Hematopoietic multipotent progenitor cell treated with erythropoietin and hydrocortisone succinate and interleukin-3 and kit ligand, for 8 days (in vitro differentiated cells): ENCODE measurements at regions not wholly inside any gene's neighbourhood (a gene's known extent, or its start where the extent isn't known, plus 50 kb on each side); places are given as distances from the start of the nearest gene placed in this dataset.
A peak's percentile ranks its signal among the peaks of the same experiment; 100 is the strongest.
"Not testable (repeated sequence)": the region's sequence is repeated elsewhere in the genome, so short reads cannot be mapped to it uniquely, and the experiment has no call there.

Experiments
- DNase-seq: peaks from one replicate; pipeline ENCODE4 v3.0.0-alpha.2; 2015

GRCh38 chr10:33032654-33033151 lies 74.7 kb upstream of the ITGB1 start:
- no peak for DNase-seq

DNA sequence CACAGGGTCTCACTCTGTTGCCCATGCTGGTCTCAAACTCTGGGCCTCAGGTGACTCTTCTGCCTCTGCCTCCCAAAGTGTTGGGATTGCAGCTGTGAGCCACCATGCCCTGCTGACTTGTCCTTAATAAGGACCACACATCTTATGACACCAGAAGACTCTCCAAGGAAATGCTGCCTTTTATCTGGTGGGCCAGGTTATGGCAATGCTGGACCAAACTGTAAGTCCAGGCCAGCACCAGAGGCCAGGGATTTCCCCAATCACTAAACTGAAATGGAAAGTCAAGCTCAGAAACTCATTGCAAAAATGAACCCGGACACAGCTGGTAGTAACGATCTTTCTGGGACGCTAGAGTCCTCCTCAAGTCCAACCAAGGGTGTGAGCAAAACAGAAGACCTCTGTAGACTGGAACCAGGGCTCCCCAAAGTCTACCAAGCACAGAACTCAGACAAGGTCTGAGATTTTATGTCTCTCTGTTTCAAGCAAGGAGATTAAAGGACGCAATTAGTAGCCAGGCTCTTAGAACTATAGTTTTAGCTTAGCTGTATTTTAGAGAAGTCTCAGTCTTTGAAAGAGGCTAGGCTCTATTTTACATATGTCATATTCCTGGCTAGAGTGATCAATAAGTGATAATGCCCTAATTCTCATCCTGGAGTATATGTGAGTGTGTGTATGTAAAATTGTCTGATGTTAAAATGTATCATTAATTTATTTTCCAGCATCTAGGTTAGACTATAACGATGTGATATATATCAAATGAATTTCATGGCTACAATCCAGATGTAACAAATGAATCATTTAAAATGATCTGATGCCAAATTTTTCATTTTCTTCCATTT lies 74.0 kb upstream of the ITGB1 start:
- no peak for DNase-seq

DNA sequence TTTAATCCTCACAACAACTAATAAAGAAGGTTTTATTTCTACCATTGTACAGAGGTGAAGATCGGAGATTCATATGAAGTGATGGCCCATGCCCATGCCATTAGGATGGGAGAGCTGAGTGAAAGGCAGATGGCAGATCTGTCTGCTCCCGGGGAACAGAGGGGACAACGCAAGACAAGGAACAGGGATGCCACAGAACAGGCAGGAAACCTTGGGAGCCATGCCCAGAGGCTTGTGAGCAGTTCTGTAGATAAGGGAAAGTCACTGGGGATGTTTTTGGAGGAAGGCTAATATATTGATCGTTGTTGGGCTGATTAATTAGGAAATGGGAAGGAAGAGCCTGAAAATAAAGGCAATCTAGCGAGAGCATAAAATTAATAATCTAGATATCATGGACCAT lies 73.1 kb upstream of the ITGB1 start:
- DNase-seq: no peak

DNA sequence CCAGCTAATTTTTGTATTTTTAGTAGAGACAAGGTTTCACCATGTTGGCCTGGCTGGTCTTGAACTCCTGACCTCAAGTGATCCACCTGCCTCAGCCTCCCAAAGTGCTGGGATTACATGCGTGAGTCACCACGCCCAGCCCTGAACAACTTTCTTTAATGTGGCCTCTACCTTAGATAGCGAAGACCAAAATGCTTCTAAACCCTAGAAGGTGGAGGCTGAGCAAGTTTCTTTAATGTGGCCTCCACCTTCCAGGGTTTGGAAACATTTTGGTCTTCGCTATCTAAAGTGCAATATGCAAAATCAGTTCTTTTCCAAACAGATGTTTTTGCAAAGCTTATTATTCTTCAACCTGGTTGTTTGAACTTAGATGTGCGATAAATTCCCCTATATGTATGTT lies 70.5 kb upstream of the ITGB1 start:
- DNase-seq: not testable (repeated sequence)

GRCh38 chr10:33027088-33027487 lies 69.1 kb upstream of the ITGB1 start:
- DNase-seq: no peak

- DNase-seq: no peak
These were observed 68.4 kb upstream of the ITGB1 start for GRCh38 chr10:33026422-33026821.

DNA sequence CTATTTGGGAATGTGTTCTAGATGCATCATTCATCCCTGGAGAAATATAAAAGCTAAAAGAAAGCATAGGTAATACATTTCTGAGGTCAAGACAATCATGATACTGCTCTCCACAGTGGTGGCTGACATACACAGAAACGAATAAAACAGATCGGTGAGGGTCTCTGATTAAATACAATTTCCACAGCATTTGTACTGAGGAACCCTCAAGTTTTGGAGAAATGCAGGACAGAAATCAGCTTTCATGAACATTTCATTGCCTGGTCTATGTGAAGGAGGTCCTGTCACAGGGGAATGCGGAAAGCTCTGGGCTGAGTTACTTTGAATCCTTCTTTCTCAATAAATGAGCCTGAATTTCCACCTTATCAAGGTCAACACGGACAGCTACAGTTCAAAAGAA lies 67.9 kb upstream of the ITGB1 start:
- DNase-seq: no peak

GRCh38 chr10:33025039-33025438 lies 67.0 kb upstream of the ITGB1 start:
- DNase-seq: no peak

GRCh38 chr10:33022691-33023090 lies 64.7 kb upstream of the ITGB1 start:
- DNase-seq: no peak

DNA sequence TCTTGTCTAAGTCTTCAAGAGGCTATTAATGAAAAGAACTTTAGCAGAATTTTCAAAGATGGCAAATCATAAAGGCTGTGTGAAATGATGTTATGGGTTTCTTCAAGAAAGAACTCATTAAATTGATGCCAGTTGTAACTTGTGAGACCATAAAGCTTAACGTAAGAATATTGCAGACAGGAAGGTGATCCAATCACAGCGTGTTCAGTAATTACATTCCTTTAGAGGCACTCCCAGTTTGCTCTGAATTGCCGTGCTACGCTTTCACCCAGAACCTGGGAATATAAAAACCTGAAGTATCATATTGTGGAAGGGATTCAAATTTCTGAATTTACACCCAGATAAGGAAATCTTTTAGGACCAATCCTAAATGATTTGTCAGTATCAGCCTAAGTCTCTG lies 64.1 kb upstream of the ITGB1 start:
- no peak for DNase-seq

DNA sequence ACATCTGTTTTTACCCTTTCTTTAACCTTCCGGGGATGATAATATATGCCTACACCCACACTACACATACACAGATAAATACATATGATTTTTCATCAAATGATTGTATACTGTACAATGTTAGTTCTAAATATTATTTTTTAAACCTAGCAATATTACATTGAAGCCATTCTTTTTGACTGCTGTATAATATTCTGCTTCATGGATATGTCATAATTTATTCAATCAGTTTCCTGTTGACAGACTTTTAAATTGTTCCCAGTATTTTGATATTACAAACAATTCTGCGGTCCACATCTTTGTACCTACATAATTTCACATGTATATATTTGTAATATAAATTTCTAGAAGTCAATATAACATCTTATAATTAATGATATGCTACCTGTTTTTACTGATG lies 59.0 kb upstream of the ITGB1 start:
- no peak for DNase-seq

DNA sequence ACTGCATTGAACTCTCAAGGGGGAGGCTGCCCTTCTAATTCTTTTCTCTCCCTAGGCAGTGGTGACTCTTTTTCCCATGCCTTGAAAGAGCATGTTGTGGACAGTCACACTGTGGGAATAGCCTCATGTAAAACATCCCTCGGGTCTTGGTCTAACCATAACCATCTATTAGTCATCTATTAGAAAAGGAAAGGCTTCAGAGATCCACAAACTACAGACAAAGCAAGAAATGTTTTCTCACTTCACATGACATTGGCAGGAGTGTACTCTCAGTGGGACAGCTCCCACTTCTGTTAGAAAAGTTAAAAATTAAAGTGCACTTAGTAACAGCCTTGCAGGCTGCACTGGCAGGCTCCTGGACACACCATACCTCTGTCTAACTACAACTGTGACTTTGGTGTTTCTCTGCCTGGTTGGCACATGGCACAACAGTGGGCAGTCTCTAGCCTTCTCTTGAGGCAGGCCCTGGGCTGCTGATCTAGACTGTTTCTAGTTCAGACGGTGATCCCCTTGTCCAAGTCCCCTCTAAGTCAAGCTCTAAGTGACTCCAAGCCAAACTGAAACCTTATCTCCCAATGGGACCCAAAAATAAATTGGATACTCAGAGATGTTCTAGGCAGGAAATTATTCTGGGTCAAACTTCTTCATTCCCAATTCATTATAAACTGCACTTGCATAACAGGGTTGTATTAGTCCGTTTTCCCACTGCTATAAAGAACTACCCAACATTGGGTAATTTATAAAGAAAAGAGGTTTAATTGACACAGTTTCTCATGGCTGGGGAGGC lies 57.9 kb upstream of the ITGB1 start:
- no peak for DNase-seq

DNA sequence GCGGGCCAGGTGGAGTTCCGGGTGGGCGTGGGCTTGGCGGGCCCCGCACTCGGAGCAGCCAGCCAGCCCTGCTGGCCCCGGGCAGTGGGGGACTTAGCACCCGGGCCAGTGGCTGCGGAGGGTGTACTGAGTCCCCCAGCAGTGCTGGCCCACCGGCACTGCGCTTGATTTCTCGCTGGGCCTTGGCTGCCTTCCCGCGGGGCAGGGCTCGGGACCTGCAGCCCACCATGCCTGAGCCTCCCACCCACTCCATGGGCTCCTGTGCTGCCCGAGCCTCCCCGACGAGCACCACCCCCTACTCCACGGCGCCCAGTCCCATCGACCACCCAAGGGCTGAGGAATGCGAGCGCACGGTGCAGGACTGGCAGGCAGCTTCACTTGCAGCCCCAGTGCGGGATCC lies 55.3 kb upstream of the ITGB1 start:
- not testable (repeated sequence) for DNase-seq

- no peak for DNase-seq
These were observed 54.3 kb upstream of the ITGB1 start for GRCh38 chr10:33012306-33012705.

- DNase-seq: peak; percentile 61
These were observed 52.4 kb upstream of the ITGB1 start for GRCh38 chr10:33010132-33011037.

GRCh38 chr10:33009244-33010131 lies 51.5 kb upstream of the ITGB1 start:
- no peak for DNase-seq

DNA sequence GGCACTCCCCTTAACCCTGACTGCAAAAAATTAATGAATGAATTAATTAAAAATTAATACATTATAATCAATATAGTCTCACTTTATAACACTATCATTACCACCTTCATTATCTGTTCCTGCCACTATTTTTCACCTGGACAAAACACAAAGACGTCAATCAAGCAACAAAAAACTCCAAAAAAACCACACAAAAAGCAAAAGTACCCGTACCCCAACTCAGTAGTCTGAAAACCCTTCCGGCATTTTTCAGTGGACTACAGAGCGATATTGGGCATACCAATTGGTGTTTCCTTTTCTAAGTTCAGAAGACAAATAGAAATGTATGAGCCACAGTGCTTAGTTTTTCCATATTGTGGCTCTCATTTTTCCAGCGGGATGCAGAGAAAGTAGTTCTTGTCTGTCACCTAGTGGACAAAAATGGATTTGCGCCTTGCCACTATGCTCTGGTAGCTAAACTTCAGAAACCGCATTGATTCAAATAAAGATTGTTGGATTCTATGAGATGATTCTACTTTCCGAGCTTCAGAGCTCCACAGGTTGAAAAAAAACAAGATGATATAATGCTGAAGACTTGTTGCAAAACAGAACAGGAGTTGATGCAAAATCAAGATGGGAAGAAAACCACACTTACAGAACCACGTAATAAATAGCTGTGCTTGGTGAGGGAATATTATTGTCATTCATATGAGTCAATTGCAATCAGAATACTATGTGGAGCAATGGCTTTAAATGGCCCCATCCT lies 50.6 kb upstream of the ITGB1 start:
- peak; percentile 87 for DNase-seq

GRCh38 chr10:33007731-33008381 lies 49.8 kb upstream of the ITGB1 start:
- DNase-seq: not testable (repeated sequence)
